ENCODE measurements at regions not wholly inside any gene's neighbourhood (a gene's known extent, or its start where the extent isn't known, plus 50 kb on each side); places are given as distances from the start of the nearest gene placed in this dataset.

- H3K4me1 ChIP-seq (ENCODE audit: low read length) = no peaks in the 10 kb centered on the region
- H3K27ac ChIP-seq (ENCODE audit: low read length) = no peak overlapping the region
- TF ChIP-seq, protein P1, sequence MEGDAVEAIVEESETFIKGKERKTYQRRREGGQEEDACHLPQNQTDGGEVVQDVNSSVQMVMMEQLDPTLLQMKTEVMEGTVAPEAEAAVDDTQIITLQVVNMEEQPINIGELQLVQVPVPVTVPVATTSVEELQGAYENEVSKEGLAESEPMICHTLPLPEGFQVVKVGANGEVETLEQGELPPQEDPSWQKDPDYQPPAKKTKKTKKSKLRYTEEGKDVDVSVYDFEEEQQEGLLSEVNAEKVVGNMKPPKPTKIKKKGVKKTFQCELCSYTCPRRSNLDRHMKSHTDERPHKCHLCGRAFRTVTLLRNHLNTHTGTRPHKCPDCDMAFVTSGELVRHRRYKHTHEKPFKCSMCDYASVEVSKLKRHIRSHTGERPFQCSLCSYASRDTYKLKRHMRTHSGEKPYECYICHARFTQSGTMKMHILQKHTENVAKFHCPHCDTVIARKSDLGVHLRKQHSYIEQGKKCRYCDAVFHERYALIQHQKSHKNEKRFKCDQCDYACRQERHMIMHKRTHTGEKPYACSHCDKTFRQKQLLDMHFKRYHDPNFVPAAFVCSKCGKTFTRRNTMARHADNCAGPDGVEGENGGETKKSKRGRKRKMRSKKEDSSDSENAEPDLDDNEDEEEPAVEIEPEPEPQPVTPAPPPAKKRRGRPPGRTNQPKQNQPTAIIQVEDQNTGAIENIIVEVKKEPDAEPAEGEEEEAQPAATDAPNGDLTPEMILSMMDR (IDR thresholded peaks at IDR 0.05; ENCODE audit: low read length) = no peak
- TF ChIP-seq EZH2 (optimal IDR thresholded peaks at IDR 0.05; ENCODE audit: low read depth, low read length) (no peak), EZH2phosphoT487 (IDR thresholded peaks at IDR 0.05; ENCODE audit: low read length) (no peak)
- no peak overlapping the region for H2AFZ ChIP-seq (ENCODE audit: low read length)
- no peaks in the 10 kb centered on the region for H3F3A ChIP-seq (ENCODE audit: insufficient read depth, low read length)
- no peaks in the 10 kb centered on the region for H3K27me3 ChIP-seq (replicated peaks; ENCODE audit: insufficient read depth, low read length)
- no peaks in the 10 kb centered on the region for H3K9me3 ChIP-seq (replicated peaks; ENCODE audit: insufficient read depth, low read length)
- no peaks in the 10 kb centered on the region for H3K9me2 ChIP-seq (replicated peaks; ENCODE audit: insufficient read depth, low read length)
- no peaks in the 10 kb centered on the region for H3K79me2 ChIP-seq (ENCODE audit: low read length)
- H3K9ac ChIP-seq (ENCODE audit: low read length) = no peak overlapping the region
- no peak overlapping the region for H3K4me2 ChIP-seq (ENCODE audit: low read depth, low read length)
- no peak overlapping the region for H3K4me3 ChIP-seq (ENCODE audit: low read length)
- no peak for DNase-seq
- H3K36me3 ChIP-seq (replicated peaks; ENCODE audit: insufficient read depth, low read length) = no peaks in the 10 kb centered on the region
- no peaks in the 10 kb centered on the region for H4K20me1 ChIP-seq (ENCODE audit: insufficient read depth, low read length)
Measured at GRCh38 chr18:47492691-47493090, 241.2 kb upstream of the SKOR2 start.

- Histone ChIP-seq H3K4me1 (ENCODE audit: low read length) (no peaks in the 10 kb centered on the region), H3F3A (ENCODE audit: insufficient read depth, low read length) (no peaks in the 10 kb centered on the region), H3K4me2 (ENCODE audit: low read depth, low read length) (no peak overlapping the region), H3K9me2 (replicated peaks; ENCODE audit: insufficient read depth, low read length) (no peaks in the 10 kb centered on the region), H3K9ac (ENCODE audit: low read length) (no peak overlapping the region), H3K27ac (ENCODE audit: low read length) (no peak overlapping the region), H3K9me3 (replicated peaks; ENCODE audit: insufficient read depth, low read length) (no peaks in the 10 kb centered on the region), H4K20me1 (ENCODE audit: insufficient read depth, low read length) (no peaks in the 10 kb centered on the region), H3K4me3 (ENCODE audit: low read length) (no peak overlapping the region), H3K36me3 (replicated peaks; ENCODE audit: insufficient read depth, low read length) (no peaks in the 10 kb centered on the region), H3K27me3 (replicated peaks; ENCODE audit: insufficient read depth, low read length) (no peaks in the 10 kb centered on the region), H3K79me2 (ENCODE audit: low read length) (no peaks in the 10 kb centered on the region), H2AFZ (ENCODE audit: low read length) (no peak overlapping the region)
- TF ChIP-seq, protein P1 (IDR thresholded peaks at IDR 0.05; ENCODE audit: low read length) = no peak
- TF ChIP-seq EZH2 (optimal IDR thresholded peaks at IDR 0.05; ENCODE audit: low read depth, low read length) = no peak
- TF ChIP-seq EZH2phosphoT487 (IDR thresholded peaks at IDR 0.05; ENCODE audit: low read length) = no peak
- DNase-seq = no peak
Measured at GRCh38 chr18:47490882-47491281, 239.4 kb upstream of the SKOR2 start.

- Histone ChIP-seq H3K9ac (ENCODE audit: low read length) (no peak overlapping the region), H4K20me1 (ENCODE audit: insufficient read depth, low read length) (no peaks in the 10 kb centered on the region), H3F3A (ENCODE audit: insufficient read depth, low read length) (no peaks in the 10 kb centered on the region), H3K4me3 (ENCODE audit: low read length) (no peak overlapping the region), H3K36me3 (replicated peaks; ENCODE audit: insufficient read depth, low read length) (no peaks in the 10 kb centered on the region), H3K4me1 (ENCODE audit: low read length) (no peaks in the 10 kb centered on the region), H3K4me2 (ENCODE audit: low read depth, low read length) (no peak overlapping the region), H3K79me2 (ENCODE audit: low read length) (no peaks in the 10 kb centered on the region), H3K27ac (ENCODE audit: low read length) (no peak overlapping the region), H3K27me3 (replicated peaks; ENCODE audit: insufficient read depth, low read length) (no peaks in the 10 kb centered on the region), H2AFZ (ENCODE audit: low read length) (no peak overlapping the region), H3K9me3 (replicated peaks; ENCODE audit: insufficient read depth, low read length) (no peaks in the 10 kb centered on the region), H3K9me2 (replicated peaks; ENCODE audit: insufficient read depth, low read length) (no peaks in the 10 kb centered on the region)
- no peak for DNase-seq
- TF ChIP-seq EZH2phosphoT487 (IDR thresholded peaks at IDR 0.05; ENCODE audit: low read length) (no peak), EZH2 (optimal IDR thresholded peaks at IDR 0.05; ENCODE audit: low read depth, low read length) (no peak)
- TF ChIP-seq, protein P1 (IDR thresholded peaks at IDR 0.05; ENCODE audit: low read length) = no peak
Measured at GRCh38 chr18:47485221-47485797, 233.8 kb upstream of the SKOR2 start.

Measured in MM.1S (cell line).